SKM-1 treated with dmso at 0.1 percent for 144 hours (cell line): ENCODE measurements at regions not wholly inside any gene's neighbourhood (a gene's known extent, or its start where the extent isn't known, plus 50 kb on each side); places are given as distances from the start of the nearest gene placed in this dataset.
A peak's percentile ranks its signal among the peaks of the same experiment; 100 is the strongest.

ENCODE experiments used
- DNase-seq: peaks from one replicate; lab custom pipeline; 2025; ENCODE audit not compliant: unreplicated experiment; lab: John Stamatoyannopoulos, UW

DNA sequence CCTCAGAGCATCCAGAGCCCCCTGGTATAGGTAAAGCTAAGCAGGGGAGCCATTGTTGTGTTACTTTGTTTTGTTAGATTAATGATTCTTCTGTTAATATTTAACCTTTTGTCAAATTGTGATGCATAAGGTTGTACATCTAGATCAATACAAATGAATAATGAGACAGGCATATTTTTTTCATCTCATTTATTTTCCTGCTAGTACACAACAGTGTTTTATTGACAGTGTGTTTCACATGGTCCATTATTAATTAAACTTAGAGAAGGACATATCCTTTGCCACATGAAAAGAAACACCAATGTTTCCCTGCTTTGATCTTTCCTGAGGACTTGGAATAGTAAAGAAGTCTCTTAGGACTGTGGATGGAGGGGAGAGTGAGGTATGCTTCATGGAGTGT, 543.6 kb upstream of the CFAP20DC start:
- no peak for DNase-seq

- DNase-seq, result no peak
These were observed 531.2 kb upstream of the CFAP20DC start for GRCh38 chr3:59580996-59581395.

GRCh38 chr3:59580499-59580898, 530.7 kb upstream of the CFAP20DC start:
- DNase-seq, result no peak

DNA sequence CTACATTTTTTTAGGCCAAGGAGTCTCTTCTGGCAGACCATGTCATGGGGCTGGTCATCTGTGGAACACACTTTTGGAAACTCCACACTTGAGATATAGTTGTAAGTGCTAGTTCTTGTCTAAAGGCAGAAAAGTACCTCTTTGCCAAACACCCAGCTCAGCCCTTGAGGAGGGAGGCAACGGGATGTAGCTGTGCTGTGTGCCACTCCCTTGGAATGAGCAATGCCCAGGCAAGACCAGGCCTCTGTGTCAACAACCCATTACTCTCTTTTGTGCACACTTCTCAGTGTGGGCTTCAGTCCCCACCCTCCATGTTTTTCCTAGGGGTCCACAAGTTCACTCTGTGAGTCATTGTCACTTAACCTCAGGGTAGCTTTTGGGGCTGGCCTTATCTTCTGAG, 528.3 kb upstream of the CFAP20DC start:
- no peak for DNase-seq

DNA sequence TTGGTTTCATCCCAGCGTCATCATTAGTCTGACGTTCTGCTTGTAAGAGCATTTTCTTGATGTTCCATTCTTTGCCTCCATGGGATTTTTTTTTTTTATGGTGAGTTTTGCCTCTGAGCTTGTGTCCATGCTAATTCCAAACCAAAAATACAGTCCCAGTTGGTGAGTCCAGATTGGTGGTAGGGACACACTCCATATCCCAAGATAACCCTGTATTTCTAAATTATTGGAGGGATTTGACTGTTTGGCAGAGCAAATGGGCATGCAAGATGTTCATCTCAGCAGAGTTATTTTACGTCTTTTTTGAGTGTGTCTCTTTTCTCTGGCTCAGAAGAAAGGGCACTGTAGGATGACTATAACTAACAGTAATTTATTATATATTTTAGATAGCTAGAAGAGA, 526.8 kb upstream of the CFAP20DC start:
- DNase-seq, result no peak

DNA sequence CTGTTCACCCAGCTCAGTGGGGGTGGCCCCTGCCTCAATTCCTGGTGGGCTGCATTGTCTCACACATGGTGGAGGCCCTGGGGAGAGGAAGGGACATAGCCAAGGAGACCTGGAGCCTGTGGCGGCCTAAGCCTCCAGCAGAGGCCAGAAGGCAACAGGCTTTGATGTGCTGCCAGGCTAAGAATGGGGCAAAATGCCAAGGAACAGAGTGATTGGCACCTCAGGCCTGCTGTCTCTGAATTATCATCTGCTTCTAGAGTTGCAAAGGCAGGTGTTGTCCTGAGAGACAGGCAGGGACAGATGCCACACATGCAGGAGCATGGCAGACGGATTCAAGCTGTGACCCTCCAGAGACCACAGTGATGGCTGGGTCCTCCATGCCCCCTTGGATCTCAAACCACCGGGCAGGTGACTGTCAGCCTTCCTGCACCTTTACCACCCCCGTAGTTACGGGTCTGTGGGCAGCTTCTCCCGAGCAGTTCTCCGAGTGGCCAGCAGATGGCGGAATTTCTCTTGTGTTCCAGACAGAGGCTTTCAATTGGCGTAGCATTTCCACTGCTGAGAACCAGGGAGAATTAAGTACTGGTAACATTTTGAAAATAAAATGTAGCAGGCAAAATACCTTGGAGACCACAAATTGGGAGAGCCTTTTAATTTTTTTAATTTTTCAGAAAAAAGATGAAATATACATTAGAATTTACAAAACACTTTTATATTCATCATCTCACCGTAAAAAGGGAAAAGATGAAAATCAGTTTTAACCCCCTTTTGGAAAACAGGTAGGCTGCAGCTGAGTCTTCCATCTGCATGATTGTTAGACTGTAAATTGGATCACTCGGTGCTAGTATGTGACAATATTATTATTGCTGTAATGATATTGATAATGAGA, 525.5 kb upstream of the CFAP20DC start:
- DNase-seq, result peak; percentile 68

DNA sequence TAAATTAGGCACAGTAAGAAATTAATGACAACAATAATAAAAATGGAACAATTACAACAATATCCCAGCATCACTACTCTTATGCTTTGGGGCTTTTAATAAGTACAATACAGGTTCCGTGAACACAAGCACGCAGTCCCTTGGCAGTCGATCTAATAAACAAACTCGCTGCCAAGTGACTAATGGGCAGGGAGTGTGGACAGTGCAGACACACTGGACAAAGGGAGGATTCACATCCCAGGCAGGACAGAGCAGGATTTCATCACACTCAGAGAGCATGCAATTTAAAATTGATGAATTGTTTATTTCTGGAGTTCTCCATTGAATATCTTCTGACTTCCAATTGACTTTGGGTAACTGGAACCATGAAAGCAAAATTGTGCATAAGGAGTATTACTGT, 524.1 kb upstream of the CFAP20DC start:
- no peak for DNase-seq

DNA sequence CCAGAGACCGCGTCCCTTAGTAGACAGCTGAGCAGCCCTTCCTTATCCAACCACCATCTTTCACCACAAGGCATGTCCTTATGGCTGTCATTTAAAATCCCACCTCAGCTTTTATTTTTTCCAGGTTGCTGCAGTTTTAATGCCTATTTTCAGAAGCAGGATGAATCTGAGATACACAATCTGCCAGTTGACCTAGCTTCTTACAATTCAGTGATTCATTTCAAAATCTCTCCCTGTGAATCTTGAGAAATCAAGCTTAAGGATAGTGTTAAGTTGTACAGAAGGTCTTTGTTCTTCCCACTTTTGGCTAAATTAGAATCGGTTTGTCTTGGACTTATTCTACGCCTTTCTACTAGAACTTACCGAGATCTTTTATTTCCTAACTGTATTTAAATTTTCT, 522.3 kb upstream of the CFAP20DC start:
- DNase-seq, result no peak

- DNase-seq, result no peak
These were observed 521.0 kb upstream of the CFAP20DC start for GRCh38 chr3:59570806-59571205.

- DNase-seq, result no peak
These were observed 517.8 kb upstream of the CFAP20DC start for GRCh38 chr3:59567661-59568060.

- no peak for DNase-seq
These were observed 516.7 kb upstream of the CFAP20DC start for GRCh38 chr3:59566481-59566975.

DNA sequence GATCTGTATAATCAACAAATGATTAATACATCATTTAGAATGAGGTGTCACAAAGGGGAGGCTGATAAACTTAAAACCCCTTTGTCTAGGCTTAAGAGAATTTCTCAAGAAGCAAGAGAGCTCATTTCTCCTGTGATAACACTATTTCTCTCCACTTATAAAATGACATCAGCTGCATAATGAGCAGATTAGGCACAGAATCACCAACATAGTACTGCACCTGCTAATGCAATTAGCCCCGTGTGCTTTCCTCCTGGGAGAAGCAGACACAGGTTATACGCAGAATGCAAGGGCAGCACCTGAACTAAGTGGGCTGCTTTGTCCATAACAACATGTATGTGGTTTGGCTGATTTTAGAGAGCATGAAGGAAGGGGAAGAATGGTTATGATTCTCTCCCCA, 515.3 kb upstream of the CFAP20DC start:
- no peak for DNase-seq

- DNase-seq, result no peak
These were observed 514.1 kb upstream of the CFAP20DC start for GRCh38 chr3:59563966-59564365.

DNA sequence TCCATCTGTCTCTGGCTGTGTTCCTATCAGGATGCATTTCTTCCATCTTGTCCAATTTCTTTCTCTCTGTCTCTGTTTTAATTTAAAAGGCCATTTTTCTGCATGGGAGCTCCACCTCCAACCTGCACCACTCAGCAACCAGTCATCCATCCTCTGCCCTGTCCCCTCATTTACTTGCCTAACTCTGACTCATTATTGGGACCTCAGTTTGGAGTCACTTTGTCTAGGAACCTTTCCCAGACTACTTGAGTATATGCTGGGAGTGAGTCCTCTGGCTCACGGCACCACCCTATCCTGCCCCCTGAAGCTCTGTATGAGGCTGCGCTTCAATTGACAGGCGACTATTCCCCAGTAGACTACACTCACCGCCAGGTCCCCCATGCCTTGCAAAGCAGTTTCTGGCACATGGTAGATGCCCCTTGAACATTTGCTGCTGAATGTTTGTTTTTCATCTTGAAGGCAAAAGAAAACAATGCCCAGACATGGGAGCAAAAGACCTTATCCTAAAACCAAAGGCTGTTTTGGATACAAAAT, 513.3 kb upstream of the CFAP20DC start:
- DNase-seq, result no peak

- no peak for DNase-seq
These were observed 510.1 kb upstream of the CFAP20DC start for GRCh38 chr3:59559721-59560435.

DNA sequence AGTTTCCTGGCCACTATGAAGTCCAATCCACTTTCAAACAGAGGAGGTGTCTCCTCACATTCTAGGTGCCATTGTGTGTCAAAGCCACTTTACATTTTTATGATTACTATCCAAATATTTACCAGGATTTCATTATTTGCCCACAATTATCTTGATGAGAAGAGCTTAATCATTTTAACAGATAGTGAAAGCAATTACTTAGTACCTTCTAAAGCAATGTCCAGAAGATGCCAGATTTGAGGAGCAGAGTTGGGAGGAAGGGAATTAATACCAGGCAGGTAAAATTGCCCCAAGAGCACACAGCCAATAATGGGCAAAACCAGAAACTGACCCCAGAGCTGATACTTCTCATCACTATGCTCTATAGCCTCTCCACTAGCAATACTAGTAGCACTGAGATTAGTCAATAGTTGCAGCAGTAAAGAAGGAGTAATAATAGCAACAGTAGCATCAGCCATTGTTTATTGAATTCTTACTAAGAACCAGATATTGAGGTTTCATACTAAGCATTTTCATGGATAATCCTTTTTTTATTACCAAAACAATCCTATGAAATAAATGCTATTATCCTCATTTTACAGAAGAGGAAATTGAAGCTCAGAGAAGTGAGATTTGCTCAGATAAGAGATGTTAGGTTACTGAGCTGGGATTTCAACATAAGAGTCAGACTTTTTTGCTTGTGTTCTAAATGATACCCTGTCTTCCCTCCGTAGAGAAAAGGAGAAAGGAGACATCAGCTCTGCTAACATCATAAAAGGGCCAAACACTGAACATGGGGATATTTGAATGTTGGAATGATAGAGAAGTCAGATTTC, 509.3 kb upstream of the CFAP20DC start:
- peak; percentile 7 for DNase-seq

DNA sequence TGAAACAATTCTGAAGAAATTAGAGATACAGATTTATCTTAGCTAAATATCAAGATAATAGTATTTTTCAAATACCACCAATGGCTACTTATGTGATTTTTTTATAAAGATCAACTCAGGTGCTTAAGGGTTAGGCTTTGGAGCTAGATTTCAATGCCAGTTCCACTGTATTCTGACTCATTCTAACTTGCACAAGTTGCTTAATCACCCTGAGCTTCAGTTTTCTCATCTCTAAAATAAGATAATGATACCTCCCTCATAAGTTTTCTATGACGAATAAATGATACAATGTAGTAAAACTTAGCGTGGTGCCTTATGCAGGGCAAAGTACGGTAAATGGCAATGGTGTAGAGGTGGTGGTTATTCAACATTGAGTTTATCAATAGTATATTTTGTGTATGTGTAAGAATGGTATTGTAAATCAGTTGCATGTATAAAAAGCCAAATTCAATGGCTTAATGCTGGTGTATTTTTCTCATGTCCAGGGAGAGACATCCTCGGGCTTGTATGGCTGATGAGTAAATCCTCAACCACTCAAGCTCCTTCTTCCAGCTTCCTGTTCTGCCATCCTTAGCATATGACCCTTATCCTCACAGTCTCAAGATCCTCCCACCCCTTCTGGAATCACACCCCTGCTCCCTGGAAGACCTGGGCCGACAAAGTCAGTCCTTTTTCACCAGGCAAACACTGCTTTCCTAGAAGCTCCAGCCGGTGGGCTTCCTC, 505.9 kb upstream of the CFAP20DC start:
- DNase-seq, result no peak

GRCh38 chr3:59553076-59553475, 503.3 kb upstream of the CFAP20DC start:
- DNase-seq, result no peak

- no peak for DNase-seq
These were observed 502.0 kb upstream of the CFAP20DC start for GRCh38 chr3:59551834-59552233.

DNA sequence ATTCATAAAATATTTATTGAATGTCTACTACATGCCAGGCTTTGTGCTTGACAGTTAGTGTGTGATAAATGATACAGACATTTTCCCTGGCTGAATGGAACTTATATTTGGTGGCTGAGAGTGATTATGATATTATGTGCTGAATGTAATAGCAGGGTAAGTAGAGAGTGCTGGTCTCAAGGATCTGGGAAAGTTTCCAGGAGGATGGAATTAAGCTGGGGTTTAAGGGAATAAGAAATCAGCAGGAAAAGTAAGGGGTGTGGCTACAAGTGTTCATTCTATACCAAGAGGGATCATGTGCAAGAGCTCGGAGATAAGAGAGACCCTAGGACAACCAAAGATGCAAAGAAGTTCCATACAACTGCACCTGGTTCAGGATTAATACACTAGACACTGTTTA, 500.1 kb upstream of the CFAP20DC start:
- DNase-seq, result no peak
